Panc1 (cell line): ENCODE measurements at regions not wholly inside any gene's neighbourhood (a gene's known extent, or its start where the extent isn't known, plus 50 kb on each side); places are given as distances from the start of the nearest gene placed in this dataset.

Experiments
- ATAC-seq: fragments of 200-7000 bp; cut with Tn5 transposase; 2 replicates; pipeline ENCODE4 v1.9.1; 2020; ENCODE audit warnings: mild to moderate bottlenecking, moderate library complexity
- BruUV-seq: library from RNA; stranded (reverse); fragments of 400-500 nt; replicated peaks from 2 replicates; lab custom pipeline; 2021; lab: Mats Ljungman, UMichigan
- CTCF ChIA-PET: fragments of 300-600 bp; sonication (Branson Sonifier 250); formaldehyde crosslinking; loops from one replicate; lab custom pipeline; 2022; ENCODE audit warnings: antibody characterized with exemption; lab: Charles Lee
- POLR2A ChIA-PET: fragments of 300-600 bp; sonication (Branson Sonifier 250); formaldehyde crosslinking; loops from one replicate; lab custom pipeline; 2022; ENCODE audit warnings: antibody characterized with exemption; lab: Charles Lee
- DNase-seq: peaks from one replicate; pipeline ENCODE4 v3.0.0-alpha.2; 2010; ENCODE audit warnings: low read depth, low spot score
- H3K27ac ChIP-seq: 2 replicates; pipeline ENCODE4 v1.5.1; 2011; ENCODE audit warnings: mild to moderate bottlenecking, low read length, inconsistent platforms
- H3K27me3 ChIP-seq: fragments of 200-500 bp; sonication (Bioruptor generic); 2 replicates; pipeline ENCODE4 v1.6.0; 2014; ENCODE audit warnings: low read length, inconsistent platforms; ENCODE audit not compliant: control insufficient read depth, insufficient read depth
- H3K36me3 ChIP-seq: fragments of 200-500 bp; sonication (Bioruptor generic); 2 replicates; pipeline ENCODE4 v1.5.1; 2014; ENCODE audit warnings: inconsistent platforms, mild to moderate bottlenecking, low read length, moderate library complexity; ENCODE audit not compliant: control insufficient read depth, insufficient read depth
- H3K4me1 ChIP-seq: 2 replicates; pipeline ENCODE4 v1.5.1; 2011; ENCODE audit warnings: inconsistent platforms, mild to moderate bottlenecking, low read length, moderate library complexity; ENCODE audit not compliant: control insufficient read depth, insufficient read depth
- H3K4me3 ChIP-seq, 2 experiments: 2 replicates each; pipeline ENCODE4 v1.5.1; 2011 to 2012; ENCODE audit warnings: low read depth in 2 of 2, low read length in 2 of 2, mild to moderate bottlenecking in 2 of 2, inconsistent platforms in 1 of 2, moderate library complexity in 1 of 2
- H3K9me3 ChIP-seq: fragments of 200-500 bp; sonication (Bioruptor generic); 2 replicates; pipeline ENCODE4 v1.5.1; 2014; ENCODE audit warnings: low read depth, mild to moderate bottlenecking, inconsistent platforms, low read length, moderate library complexity; ENCODE audit not compliant: control insufficient read depth, insufficient read depth
- CTCF ChIP-seq: fragments of 450-650 bp; IDR thresholded peaks from 2 replicates; pipeline ENCODE4 v1.5.1; 2017; ENCODE audit warnings: mild to moderate bottlenecking
- POLR2AphosphoS5 ChIP-seq: IDR thresholded peaks from 2 replicates; pipeline ENCODE4 v1.6.1; 2012; ENCODE audit warnings: mild to moderate bottlenecking, low read depth, low read length, moderate library complexity
- SIN3A ChIP-seq: IDR thresholded peaks from 2 replicates; pipeline ENCODE4 v1.6.1; 2012; ENCODE audit warnings: low read depth, mild to moderate bottlenecking, low read length, moderate library complexity, borderline replicate concordance; ENCODE audit not compliant: insufficient read depth
- TCF7L2 ChIP-seq: IDR thresholded peaks from 2 replicates; pipeline ENCODE4 v1.6.1; 2011; ENCODE audit warnings: mild to moderate bottlenecking, low read depth, low read length, inconsistent platforms
- in situ Hi-C: cut with HindIII; loops from 2 replicates; pipeline ENCODE4 v1.10.0; 2016; ENCODE audit warnings: low sequenced_read_pairs, low pct_unique_long_range_greater_than_20kb
- intact Hi-C: fragments of 100-400 bp; cut with micrococcal nuclease; formaldehyde crosslinking; loops from one replicate; pipeline ENCODE4 v1.10.0; 2022; ENCODE audit not compliant: unreplicated experiment
- TF ChIP-seq, protein P1 (sequence below), 2 experiments: IDR thresholded peaks; 2 replicates each; pipeline ENCODE4 v1.6.1; 2011 to 2012; ENCODE audit warnings: low read depth in 2 of 2, control low read depth in 1 of 2, low read length in 1 of 2, mild to moderate bottlenecking in 1 of 2, moderate library complexity in 1 of 2; ENCODE audit not compliant: insufficient read depth in 1 of 2

GRCh38 chr2:118320658-118321057 is 232.4 kb downstream of the INSIG2 start:
- no peak for TF ChIP-seq POLR2AphosphoS5
- TF ChIP-seq, protein P1, sequence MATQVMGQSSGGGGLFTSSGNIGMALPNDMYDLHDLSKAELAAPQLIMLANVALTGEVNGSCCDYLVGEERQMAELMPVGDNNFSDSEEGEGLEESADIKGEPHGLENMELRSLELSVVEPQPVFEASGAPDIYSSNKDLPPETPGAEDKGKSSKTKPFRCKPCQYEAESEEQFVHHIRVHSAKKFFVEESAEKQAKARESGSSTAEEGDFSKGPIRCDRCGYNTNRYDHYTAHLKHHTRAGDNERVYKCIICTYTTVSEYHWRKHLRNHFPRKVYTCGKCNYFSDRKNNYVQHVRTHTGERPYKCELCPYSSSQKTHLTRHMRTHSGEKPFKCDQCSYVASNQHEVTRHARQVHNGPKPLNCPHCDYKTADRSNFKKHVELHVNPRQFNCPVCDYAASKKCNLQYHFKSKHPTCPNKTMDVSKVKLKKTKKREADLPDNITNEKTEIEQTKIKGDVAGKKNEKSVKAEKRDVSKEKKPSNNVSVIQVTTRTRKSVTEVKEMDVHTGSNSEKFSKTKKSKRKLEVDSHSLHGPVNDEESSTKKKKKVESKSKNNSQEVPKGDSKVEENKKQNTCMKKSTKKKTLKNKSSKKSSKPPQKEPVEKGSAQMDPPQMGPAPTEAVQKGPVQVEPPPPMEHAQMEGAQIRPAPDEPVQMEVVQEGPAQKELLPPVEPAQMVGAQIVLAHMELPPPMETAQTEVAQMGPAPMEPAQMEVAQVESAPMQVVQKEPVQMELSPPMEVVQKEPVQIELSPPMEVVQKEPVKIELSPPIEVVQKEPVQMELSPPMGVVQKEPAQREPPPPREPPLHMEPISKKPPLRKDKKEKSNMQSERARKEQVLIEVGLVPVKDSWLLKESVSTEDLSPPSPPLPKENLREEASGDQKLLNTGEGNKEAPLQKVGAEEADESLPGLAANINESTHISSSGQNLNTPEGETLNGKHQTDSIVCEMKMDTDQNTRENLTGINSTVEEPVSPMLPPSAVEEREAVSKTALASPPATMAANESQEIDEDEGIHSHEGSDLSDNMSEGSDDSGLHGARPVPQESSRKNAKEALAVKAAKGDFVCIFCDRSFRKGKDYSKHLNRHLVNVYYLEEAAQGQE (IDR thresholded peaks at IDR 0.05; ENCODE audit: insufficient read depth in 1 of 2, low read depth in 2 of 2, low read length in 1 of 2): no peak
- TF ChIP-seq CTCF: no peak
- TF ChIP-seq TCF7L2: no peak
- no peak for TF ChIP-seq SIN3A
- POLR2A ChIA-PET: no interaction called here
- DNase-seq: no peak
- in situ Hi-C loops (no loop called here), intact Hi-C loops (no loop called here)
- Histone ChIP-seq H3K4me3 (no peak overlapping the region), H3K4me1 (no peaks in the 10 kb centered on the region), H3K9me3 (no peaks in the 10 kb centered on the region), H3K36me3 (no peaks in the 10 kb centered on the region), H3K27me3 (no peaks in the 10 kb centered on the region; the same call in 1 of the 2 replicates), H3K27ac (no peak overlapping the region)
- no peak for ATAC-seq
- BruUV-seq: no TSS peak
- CTCF ChIA-PET: no interaction called here

DNA sequence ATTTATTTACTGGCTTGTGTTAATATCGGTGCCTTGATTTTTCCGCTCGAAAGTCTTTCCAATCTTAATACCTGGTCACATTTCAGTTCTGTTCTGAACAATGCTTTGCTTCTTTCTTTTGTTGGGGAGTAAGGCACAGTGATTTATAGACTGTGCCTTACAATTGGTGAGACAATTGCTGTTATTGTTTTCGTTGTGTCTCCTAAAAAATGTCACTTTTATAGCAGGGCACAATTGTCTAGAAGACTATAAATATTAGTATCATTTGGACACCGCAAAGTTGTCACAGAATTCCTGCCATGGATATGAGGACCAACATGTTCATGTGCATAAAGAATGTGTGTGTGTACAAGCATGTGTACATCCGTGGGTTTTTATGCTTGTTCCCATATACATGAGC is 231.9 kb downstream of the INSIG2 start:
- DNase-seq (no peak), ATAC-seq (no peak)
- Histone ChIP-seq H3K27me3 (no peaks in the 10 kb centered on the region; the same call in 1 of the 2 replicates), H3K27ac (no peak overlapping the region), H3K4me1 (no peaks in the 10 kb centered on the region), H3K4me3 (no peak overlapping the region), H3K36me3 (no peaks in the 10 kb centered on the region), H3K9me3 (no peaks in the 10 kb centered on the region)
- intact Hi-C loops: no loop called here
- TF ChIP-seq TCF7L2 (no peak), CTCF (no peak), POLR2AphosphoS5 (no peak), SIN3A (no peak)
- TF ChIP-seq, protein P1 (IDR thresholded peaks at IDR 0.05; ENCODE audit: insufficient read depth in 1 of 2, low read depth in 2 of 2, low read length in 1 of 2): no peak
- BruUV-seq: no TSS peak
- ChIA-PET POLR2A (no interaction called here), CTCF (no interaction called here)
- in situ Hi-C loops: no loop called here
